CD4-positive, alpha-beta T cell treated with Interleukin-6 for 4 hours (primary cell): ENCODE measurements at regions not wholly inside any gene's neighbourhood (a gene's known extent, or its start where the extent isn't known, plus 50 kb on each side); places are given as distances from the start of the nearest gene placed in this dataset.
A peak's percentile ranks its signal among the peaks of the same experiment; 100 is the strongest.
"Not testable (repeated sequence)": the region's sequence is repeated elsewhere in the genome, so short reads cannot be mapped to it uniquely, and the experiment has no call there.

ENCODE experiments used
- DNase-seq: peaks from one replicate; pipeline ENCODE4 v3.0.0-alpha.2; 2020; ENCODE audit warnings: mixed read lengths

GRCh38 chr1:43108080-43108479, 64.0 kb downstream of the EBNA1BP2 start:
- no peak for DNase-seq

GRCh38 chr1:43107664-43108063, 64.4 kb downstream of the EBNA1BP2 start:
- no peak for DNase-seq

GRCh38 chr1:43104027-43104763, 67.9 kb downstream of the EBNA1BP2 start:
- no peak for DNase-seq

GRCh38 chr1:43101061-43101460, 71.0 kb downstream of the EBNA1BP2 start:
- DNase-seq = no peak

GRCh38 chr1:43098200-43098599, 73.9 kb downstream of the EBNA1BP2 start:
- DNase-seq = no peak

- DNase-seq = not testable (repeated sequence)
These were observed 75.6 kb downstream of the EBNA1BP2 start for GRCh38 chr1:43096528-43096927.

- not testable (repeated sequence) for DNase-seq
These were observed 81.3 kb downstream of the EBNA1BP2 start for GRCh38 chr1:43090812-43091211.

- not testable (repeated sequence) for DNase-seq
These were observed 81.9 kb downstream of the EBNA1BP2 start for GRCh38 chr1:43090157-43090556.

GRCh38 chr1:43083375-43083891, 88.7 kb downstream of the EBNA1BP2 start:
- no peak for DNase-seq

GRCh38 chr1:43082740-43083139, 89.3 kb downstream of the EBNA1BP2 start:
- no peak for DNase-seq

GRCh38 chr1:43077273-43077672, 94.8 kb downstream of the EBNA1BP2 start:
- DNase-seq = no peak

- no peak for DNase-seq
These were observed 97.4 kb downstream of the EBNA1BP2 start for GRCh38 chr1:43074709-43075108.

- no peak for DNase-seq
These were observed 97.8 kb downstream of the EBNA1BP2 start for GRCh38 chr1:43074244-43074643.

- peak; percentile 80 for DNase-seq
These were observed 98.4 kb downstream of the EBNA1BP2 start for GRCh38 chr1:43073490-43074230.

GRCh38 chr1:43072314-43072713, 99.8 kb downstream of the EBNA1BP2 start:
- no peak for DNase-seq

- DNase-seq = no peak
These were observed 100.8 kb downstream of the EBNA1BP2 start for GRCh38 chr1:43071241-43071640.

- DNase-seq = no peak
These were observed 102.5 kb downstream of the EBNA1BP2 start for GRCh38 chr1:43069461-43070050.

- DNase-seq = no peak
These were observed 103.2 kb downstream of the EBNA1BP2 start for GRCh38 chr1:43068911-43069310.

- peak; percentile 54 for DNase-seq
These were observed 103.9 kb downstream of the EBNA1BP2 start for GRCh38 chr1:43067977-43068751.

GRCh38 chr1:43067233-43067745, 104.8 kb downstream of the EBNA1BP2 start:
- no peak for DNase-seq

- DNase-seq = no peak
These were observed 105.5 kb downstream of the EBNA1BP2 start for GRCh38 chr1:43066578-43066977.

- no peak for DNase-seq
These were observed 106.3 kb downstream of the EBNA1BP2 start for GRCh38 chr1:43065616-43066399.
